ENCODE measurements at regions not wholly inside any gene's neighbourhood (a gene's known extent, or its start where the extent isn't known, plus 50 kb on each side); places are given as distances from the start of the nearest gene placed in this dataset.
A peak's percentile ranks its signal among the peaks of the same experiment; 100 is the strongest.

DNA sequence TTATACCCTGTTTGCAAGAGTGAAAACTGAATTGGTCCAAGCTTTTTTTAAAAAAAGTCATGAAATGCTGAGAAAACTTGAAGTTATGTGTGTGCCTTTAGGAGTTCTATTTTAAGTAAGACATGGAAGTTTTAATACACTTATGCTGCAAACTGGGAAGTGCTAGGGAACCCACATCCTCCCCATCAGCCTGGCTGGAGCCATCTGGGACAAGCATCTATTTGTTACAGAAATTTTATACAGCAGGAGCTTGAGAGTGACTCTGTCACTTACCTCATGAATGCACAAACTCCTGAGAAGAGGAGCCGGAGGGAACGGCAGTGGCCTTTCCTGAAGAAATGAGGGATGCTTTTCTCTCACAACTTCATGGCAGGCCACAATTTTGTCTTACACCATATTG, 78.2 kb upstream of the SLC44A3 start:
- no peak overlapping the region for H3K4me3 ChIP-seq (ENCODE audit: low read depth, low read length)
- H3K36me3 ChIP-seq (ENCODE audit: insufficient read depth), result no peaks in the 10 kb centered on the region
- DNase-seq (ENCODE audit: extremely low spot score), result no peak
- 97% methylated on average over 2 of the region's 2 CpGs for WGBS
- no peak overlapping the region for H3K27ac ChIP-seq (ENCODE audit: low read depth)
- H3K4me1 ChIP-seq (ENCODE audit: insufficient read depth), result no peaks in the 10 kb centered on the region

DNA sequence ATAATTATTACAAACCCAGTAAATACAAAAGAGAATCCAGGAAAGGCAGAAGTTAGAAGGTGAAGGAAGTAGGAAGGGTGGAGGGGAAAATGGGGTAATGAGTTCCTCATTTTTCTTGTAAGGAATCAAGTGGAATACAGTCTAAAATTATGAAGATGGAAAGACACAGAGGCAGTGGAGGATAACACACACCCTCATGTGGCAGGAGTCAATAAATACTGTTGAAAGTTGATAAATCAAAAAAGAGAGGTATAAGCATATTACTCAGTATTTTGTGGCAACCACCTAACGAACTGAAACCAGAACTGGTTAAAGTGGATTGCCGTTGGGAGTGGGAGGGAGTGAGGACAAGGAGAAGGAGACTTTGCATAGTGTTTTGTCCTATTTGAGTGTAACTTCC, 78.6 kb upstream of the SLC44A3 start:
- WGBS, result 80% methylated on average over 2 of the region's 2 CpGs
- no peak overlapping the region for H3K4me3 ChIP-seq (ENCODE audit: low read depth, low read length)

DNA sequence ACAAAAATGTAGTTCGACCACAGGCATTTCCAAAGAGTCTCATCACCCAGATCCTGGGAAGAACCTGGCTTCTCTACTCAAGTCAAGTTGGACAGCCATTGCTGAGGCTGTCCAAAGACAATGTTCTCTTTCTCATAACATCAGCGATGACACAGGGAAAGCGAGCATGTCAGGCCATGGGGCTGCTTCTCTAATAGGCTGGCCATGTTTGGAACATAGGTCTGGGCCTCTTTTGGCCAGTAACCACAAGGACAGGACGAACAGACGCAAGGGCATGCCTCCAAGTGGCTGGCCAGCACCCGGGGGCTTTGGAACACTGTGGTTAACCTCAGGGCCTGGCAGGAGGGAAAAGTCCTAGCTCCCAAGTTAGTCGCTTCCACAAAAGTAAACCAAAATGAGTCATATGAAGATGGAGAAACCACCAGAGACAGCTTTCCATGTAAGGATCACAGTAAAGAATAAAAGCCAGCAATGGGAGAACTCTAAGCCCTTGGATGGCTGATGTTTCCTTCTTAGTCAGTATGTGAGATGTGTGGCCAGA, 80.6 kb upstream of the SLC44A3 start:
- WGBS, result 69% methylated on average over 7 of the region's 7 CpGs
- no peak for DNase-seq (ENCODE audit: extremely low spot score)

More for the DNA sequence above, 78.6 kb upstream of the SLC44A3 start:
- Histone ChIP-seq H3K36me3 (ENCODE audit: insufficient read depth) (no peaks in the 10 kb centered on the region), H3K4me1 (ENCODE audit: insufficient read depth) (no peaks in the 10 kb centered on the region), H3K27ac (ENCODE audit: low read depth) (no peak overlapping the region)
- no peak for DNase-seq (ENCODE audit: extremely low spot score)

DNA sequence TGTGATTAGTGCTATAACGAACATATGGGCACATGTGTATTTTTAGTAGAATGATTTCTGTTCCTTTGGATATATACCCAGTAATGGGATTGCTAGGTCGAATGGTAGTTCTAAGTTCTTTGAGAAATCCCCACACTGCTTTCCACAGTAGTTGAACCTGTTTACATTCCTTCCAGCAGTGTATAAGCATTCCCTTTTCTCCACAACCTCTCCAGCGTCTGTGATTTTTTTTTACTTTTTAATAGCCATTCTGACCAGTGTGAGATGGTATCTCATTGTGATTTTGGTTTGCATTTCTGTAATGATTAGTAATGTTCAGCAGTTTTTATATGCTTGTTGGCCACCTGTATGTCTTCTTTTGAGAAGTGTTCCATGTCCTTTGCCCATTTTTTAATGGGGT, 81.8 kb upstream of the SLC44A3 start:
- no peak for DNase-seq (ENCODE audit: extremely low spot score)
- Histone ChIP-seq H3K27ac (ENCODE audit: low read depth) (no peak overlapping the region), H3K4me1 (ENCODE audit: insufficient read depth) (no peaks in the 10 kb centered on the region)

More for the DNA sequence above, 80.6 kb upstream of the SLC44A3 start:
- no peaks in the 10 kb centered on the region for H3K36me3 ChIP-seq (ENCODE audit: insufficient read depth)
- H3K4me3 ChIP-seq (ENCODE audit: low read depth, low read length), result no peak overlapping the region
- H3K4me1 ChIP-seq (ENCODE audit: insufficient read depth), result no peaks in the 10 kb centered on the region
- H3K27ac ChIP-seq (ENCODE audit: low read depth), result no peak overlapping the region

DNA sequence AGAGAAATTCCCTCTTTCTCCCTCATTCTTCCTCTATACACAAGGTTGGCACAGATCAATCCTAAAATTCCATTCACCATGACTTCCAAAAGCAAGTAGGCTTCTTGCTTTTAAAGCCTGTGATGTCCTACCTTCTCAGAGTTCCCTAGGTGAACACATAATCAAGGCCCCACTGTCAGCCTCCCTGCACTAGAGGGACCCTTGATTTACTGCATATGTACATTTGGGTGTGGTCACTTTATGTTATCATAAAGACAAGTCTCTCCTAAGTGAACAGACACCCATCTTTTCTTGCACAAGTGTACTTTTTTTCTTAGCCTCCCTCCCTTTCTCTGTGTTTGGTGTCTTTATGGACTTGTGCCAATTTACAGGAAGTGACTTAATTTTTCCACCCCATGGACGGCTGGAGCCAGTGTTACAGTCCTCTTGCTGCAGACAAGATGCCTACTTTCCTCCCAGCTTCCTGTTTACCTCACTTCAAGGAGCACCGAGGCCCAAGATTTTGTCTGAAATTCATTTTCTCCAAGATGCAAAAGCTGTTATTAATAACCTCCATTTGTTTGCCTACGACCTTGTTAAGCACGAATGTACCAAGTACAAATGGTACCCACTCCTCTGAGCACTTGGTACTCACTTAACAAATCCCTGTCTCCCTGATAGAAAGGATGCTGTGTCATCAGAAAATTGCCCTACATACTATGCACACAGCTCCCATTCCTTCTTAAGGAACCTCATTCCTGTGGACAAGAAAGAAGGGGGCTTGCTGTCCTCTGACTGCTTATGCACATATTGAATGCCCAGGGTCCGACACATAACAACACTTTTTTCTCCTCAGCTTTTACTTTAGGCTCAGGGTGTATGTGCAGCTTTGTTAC, 82.8 kb upstream of the SLC44A3 start:
- Histone ChIP-seq H3K4me1 (ENCODE audit: insufficient read depth) (no peaks in the 10 kb centered on the region), H3K27ac (ENCODE audit: low read depth) (no peak overlapping the region), H3K36me3 (ENCODE audit: insufficient read depth) (no peaks in the 10 kb centered on the region), H3K4me3 (ENCODE audit: low read depth, low read length) (no peak overlapping the region)
- WGBS, result 64% methylated on average over 5 of the region's 5 CpGs
- DNase-seq (ENCODE audit: extremely low spot score), result no peak

More for the DNA sequence above, 81.8 kb upstream of the SLC44A3 start:
- no peak overlapping the region for H3K4me3 ChIP-seq (ENCODE audit: low read depth, low read length)
- WGBS, result 65% methylated on average over 3 of the region's 3 CpGs
- H3K36me3 ChIP-seq (ENCODE audit: insufficient read depth), result no peaks in the 10 kb centered on the region

DNA sequence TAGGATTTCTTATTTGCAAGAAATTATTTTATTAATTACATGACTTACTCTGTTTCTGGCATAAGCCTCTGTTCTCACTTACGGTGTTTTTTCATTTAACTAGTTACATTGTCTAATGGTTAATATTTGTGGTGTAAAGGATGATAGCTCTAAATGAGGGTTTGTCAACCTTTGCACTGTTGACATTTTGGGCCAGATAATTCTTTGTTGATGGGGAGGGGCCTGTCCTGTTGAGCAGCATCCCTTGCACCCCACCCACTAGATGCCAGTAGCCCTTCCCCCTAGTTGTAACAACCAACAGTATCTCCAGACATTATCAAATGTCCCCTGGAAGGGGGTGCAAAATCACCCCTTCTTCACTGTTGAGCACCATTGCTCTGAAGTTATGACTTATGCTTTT, 83.6 kb upstream of the SLC44A3 start:
- Histone ChIP-seq H3K27ac (ENCODE audit: low read depth) (no peak overlapping the region), H3K4me3 (ENCODE audit: low read depth, low read length) (no peak overlapping the region), H3K4me1 (ENCODE audit: insufficient read depth) (no peaks in the 10 kb centered on the region), H3K36me3 (ENCODE audit: insufficient read depth) (no peaks in the 10 kb centered on the region)
- 100% methylated on average over 1 of the region's 1 CpG for WGBS
- no peak for DNase-seq (ENCODE audit: extremely low spot score)

DNA sequence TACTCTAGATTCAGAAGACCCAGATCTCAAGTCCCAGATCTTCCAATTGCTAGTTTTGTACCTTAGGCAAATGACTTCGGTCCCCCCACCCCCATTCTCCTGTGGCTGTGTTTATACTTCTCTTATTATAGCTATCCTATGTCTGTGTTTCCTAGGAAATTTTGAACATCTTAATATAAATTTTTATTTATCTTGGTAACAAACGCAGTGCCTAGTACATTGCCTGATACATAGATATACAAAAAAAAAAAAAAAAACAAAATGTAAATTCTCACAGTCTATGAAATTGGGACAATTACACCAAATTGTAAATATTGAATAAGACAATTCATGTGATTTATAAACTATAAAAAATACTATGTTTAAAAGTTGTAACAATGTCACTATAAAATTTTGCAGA, 84.1 kb upstream of the SLC44A3 start:
- 91% methylated on average over 2 of the region's 2 CpGs for WGBS
- Histone ChIP-seq H3K36me3 (ENCODE audit: insufficient read depth) (no peaks in the 10 kb centered on the region), H3K27ac (ENCODE audit: low read depth) (no peak overlapping the region), H3K4me3 (ENCODE audit: low read depth, low read length) (no peak overlapping the region), H3K4me1 (ENCODE audit: insufficient read depth) (no peaks in the 10 kb centered on the region)
- DNase-seq (ENCODE audit: extremely low spot score), result no peak

DNA sequence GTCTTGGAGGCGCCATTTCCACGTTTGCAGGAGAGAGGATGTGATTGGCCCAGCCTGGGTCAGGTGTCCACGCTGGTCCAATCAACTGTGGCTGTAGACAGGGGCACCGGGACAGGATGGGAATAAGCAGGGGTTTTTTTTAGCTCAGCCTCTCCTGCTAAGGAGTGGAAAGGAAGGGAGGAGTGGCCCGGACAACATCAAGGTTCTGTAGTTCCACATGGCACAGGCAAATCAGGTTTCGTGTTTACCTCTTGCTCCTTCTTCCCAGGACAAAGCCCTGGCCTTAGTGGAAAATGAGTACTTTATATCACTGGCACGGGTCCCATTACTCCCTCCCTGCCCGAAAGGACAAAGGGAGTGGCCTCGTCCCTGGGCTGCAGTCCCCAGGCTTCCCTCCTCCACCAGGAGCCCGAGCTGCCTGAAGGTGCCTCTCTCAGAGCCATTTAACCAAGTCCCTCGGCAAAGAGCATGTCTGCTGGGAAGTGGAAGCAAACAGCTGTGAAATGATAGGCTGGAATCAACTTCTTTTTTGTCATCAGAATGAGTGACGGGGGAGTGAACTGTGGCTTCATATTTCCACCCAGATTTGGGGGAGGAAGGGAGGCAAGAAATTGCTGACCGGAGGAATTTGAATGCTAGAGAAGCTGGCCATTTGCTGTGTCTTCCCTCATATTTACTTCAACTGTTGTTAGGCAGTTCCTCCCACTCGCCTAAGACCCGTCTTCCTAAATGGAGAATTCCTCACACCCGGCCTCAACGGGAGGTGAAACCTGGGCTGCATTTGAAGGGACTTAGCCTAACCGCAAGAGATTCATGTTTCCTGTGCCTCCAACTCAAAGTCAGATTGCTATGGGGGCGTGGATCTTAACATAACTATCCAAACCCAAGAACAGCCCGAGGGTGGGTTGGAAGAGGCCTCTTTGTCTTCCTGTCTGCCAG, 84.9 kb upstream of the SLC44A3 start:
- Histone ChIP-seq H3K4me3 (ENCODE audit: low read depth, low read length) (no peak overlapping the region), H3K27ac (ENCODE audit: low read depth) (peak overlapping the region; percentile 43), H3K4me1 (ENCODE audit: insufficient read depth) (no peaks in the 10 kb centered on the region), H3K36me3 (ENCODE audit: insufficient read depth) (no peaks in the 10 kb centered on the region)
- 56% methylated on average over 20 of the region's 20 CpGs for WGBS
- peak; percentile 57 for DNase-seq (ENCODE audit: extremely low spot score)

DNA sequence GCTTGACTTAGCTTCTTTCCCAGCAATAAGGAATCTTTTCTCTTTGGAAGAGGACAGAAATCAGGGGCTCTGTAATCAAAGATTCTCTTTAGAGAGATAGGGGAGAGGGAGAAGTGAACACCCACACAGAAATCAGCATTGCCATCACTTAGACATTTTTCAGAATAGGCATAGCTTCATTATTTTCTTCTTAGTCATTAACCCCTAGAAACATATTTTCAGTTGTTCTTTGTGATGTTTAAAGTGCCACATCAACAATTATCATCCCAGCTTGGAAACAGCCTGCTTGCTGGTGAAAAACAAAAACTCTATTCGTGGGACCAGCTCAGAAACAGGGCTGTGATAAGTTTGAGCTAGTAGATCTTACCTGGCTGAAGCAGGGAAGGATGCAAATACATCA, 88.3 kb upstream of the SLC44A3 start:
- Histone ChIP-seq H3K4me3 (ENCODE audit: low read depth, low read length) (no peak overlapping the region), H3K36me3 (ENCODE audit: insufficient read depth) (no peaks in the 10 kb centered on the region), H3K4me1 (ENCODE audit: insufficient read depth) (no peaks in the 10 kb centered on the region), H3K27ac (ENCODE audit: low read depth) (no peak overlapping the region)
- WGBS, result 78% methylated on average over 1 of the region's 1 CpG
- DNase-seq (ENCODE audit: extremely low spot score), result no peak

DNA sequence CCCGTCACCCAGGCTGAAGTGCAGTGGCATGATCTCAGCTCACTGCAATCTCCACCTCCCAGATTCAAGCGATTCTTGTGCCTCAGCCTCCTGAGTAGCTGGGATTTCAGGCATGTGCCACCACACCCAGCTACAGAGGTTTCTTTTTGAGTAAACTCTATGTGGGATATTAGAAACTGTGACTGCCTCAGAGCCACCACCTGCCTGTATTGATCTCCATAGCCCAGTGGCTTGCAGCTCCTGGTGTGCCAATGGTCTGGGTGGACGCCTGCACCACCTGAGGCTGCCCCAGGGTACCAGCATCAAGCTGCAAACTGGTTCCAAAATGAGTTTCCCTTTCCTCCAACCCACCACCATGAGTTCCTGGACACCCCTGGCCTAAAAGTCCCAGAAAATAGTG, 89.7 kb upstream of the SLC44A3 start:
- no peak overlapping the region for H3K4me3 ChIP-seq (ENCODE audit: low read depth, low read length)
- 75% methylated on average over 3 of the region's 3 CpGs for WGBS
- no peak for DNase-seq (ENCODE audit: extremely low spot score)
- no peaks in the 10 kb centered on the region for H3K36me3 ChIP-seq (ENCODE audit: insufficient read depth)
- no peak overlapping the region for H3K27ac ChIP-seq (ENCODE audit: low read depth)
- no peaks in the 10 kb centered on the region for H3K4me1 ChIP-seq (ENCODE audit: insufficient read depth)

DNA sequence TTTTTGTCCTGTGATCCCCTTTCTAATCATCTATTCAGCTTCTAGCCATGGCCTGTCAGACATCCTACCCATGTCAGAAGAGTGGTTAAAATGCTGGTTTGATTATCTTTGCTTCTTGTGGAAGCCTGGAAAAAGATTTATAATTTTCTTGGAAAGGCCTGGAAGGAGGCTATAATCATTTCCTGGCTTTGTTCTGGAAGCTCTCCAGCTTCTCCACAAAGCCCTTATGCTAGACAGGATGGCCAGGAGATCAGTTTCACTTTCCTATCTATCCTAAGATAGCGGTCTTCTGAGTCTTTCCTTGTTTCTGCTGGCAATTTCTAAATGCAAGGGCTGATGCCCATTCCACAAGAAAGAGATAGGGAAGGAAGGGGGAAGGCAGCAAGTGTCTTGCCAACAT, 90.9 kb upstream of the SLC44A3 start:
- H3K27ac ChIP-seq (ENCODE audit: low read depth), result no peak overlapping the region
- 53% methylated on average over 1 of the region's 1 CpG for WGBS
- no peaks in the 10 kb centered on the region for H3K4me1 ChIP-seq (ENCODE audit: insufficient read depth)
- H3K4me3 ChIP-seq (ENCODE audit: low read depth, low read length), result no peak overlapping the region
- DNase-seq (ENCODE audit: extremely low spot score), result no peak
- H3K36me3 ChIP-seq (ENCODE audit: insufficient read depth), result no peaks in the 10 kb centered on the region

DNA sequence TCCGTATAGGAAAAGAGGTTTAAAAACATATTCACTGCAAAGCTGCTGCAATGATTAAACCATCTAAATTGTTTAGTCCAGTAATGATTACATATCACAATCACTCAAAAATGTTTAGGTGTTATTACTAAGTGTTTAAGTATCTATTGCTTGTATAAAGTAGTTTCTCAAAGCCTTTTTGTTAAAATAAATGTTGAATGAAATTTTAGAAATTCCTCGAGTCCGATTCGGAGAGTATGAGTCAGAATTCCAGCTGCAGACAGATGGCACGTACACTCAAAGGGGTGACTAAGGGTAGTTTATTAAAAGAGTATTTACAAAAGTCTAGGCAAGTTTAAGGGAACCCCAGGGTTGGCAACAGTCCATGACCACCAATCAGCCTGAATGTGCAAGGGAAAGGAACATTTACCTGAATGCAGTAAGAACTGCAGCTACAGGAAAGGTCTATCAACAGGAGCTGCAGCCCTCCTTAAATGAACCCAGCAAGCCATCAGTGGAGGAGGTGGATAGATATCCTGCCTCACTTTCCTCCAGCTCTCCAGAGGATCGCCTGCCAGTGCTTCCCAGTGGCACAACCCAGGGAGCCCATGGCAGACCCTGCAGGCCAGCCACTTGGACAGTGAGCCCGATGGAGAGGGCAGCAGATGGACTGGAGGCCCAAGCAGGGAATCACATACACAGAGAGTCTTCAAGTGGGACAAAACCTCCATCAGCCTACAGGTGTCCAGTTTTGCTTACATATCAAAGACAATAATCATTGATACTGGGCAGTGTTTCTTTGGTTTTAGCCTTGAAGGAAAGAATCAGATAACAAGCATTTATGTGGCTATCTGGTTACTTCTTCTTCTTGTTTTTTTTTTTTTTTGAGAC, 92.1 kb upstream of the SLC44A3 start:
- H3K36me3 ChIP-seq (ENCODE audit: insufficient read depth), result no peaks in the 10 kb centered on the region
- no peak overlapping the region for H3K27ac ChIP-seq (ENCODE audit: low read depth)
- H3K4me1 ChIP-seq (ENCODE audit: insufficient read depth), result no peaks in the 10 kb centered on the region
- WGBS, result 34% methylated on average over 7 of the region's 7 CpGs
- no peak for DNase-seq (ENCODE audit: extremely low spot score)
- H3K4me3 ChIP-seq (ENCODE audit: low read depth, low read length), result no peak overlapping the region

Measured in urinary bladder (tissue), 3 donors.